GM12891 (cell line): ENCODE measurements at regions not wholly inside any gene's neighbourhood (a gene's known extent, or its start where the extent isn't known, plus 50 kb on each side); places are given as distances from the start of the nearest gene placed in this dataset.

Experiments used
- PAX5 ChIP-seq: IDR thresholded peaks from 2 replicates; pipeline ENCODE4 v1.6.1; 2011; ENCODE audit warnings: low read length, moderate library complexity, mild to moderate bottlenecking; ENCODE audit not compliant: insufficient read depth, severe bottlenecking
- POLR2A ChIP-seq: IDR thresholded peaks from 2 replicates; pipeline ENCODE4 v1.6.1; 2011; ENCODE audit warnings: low read depth, low read length, control low read depth
- POLR2AphosphoS5 ChIP-seq: IDR thresholded peaks from 2 replicates; pipeline ENCODE4 v1.6.1; 2011; ENCODE audit warnings: low read depth, low read length, control low read depth
- POU2F2 ChIP-seq: IDR thresholded peaks from 2 replicates; pipeline ENCODE4 v1.6.1; 2011; ENCODE audit warnings: low read depth, mild to moderate bottlenecking, control low read depth, low read length, moderate library complexity
- SPI1 ChIP-seq: IDR thresholded peaks from 2 replicates; pipeline ENCODE4 v1.6.1; 2011; ENCODE audit warnings: low read depth, low read length, control low read depth
- TAF1 ChIP-seq: IDR thresholded peaks from 2 replicates; pipeline ENCODE4 v1.6.1; 2011; ENCODE audit warnings: low read depth, low read length, control low read depth

DNA sequence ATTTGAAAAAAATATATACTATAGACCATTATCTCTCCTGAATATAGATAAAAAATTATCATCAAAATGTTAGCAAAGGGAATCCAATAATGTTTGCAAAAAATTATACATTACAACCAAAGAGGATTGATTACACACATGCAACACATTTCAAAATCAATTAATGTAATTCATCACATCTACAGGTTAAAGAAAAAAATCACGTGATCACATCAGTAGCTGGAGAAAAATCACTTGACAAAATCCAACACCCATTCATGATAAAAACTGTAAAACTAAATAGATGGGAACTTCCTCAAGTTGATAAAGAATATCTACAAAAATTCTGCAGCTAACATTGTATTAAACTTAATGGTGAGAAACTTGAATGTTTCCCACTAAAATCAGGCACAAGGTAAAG lies 1047.5 kb upstream of the CNTNAP5 start:
- TF ChIP-seq TAF1 = no peak
- no peak for TF ChIP-seq POLR2AphosphoS5
- TF ChIP-seq POLR2A = no peak
- TF ChIP-seq SPI1 = no peak
- TF ChIP-seq POU2F2 = no peak
- TF ChIP-seq PAX5 = no peak
